GM23248 (cell line): ENCODE measurements at regions not wholly inside any gene's neighbourhood (a gene's known extent, or its start where the extent isn't known, plus 50 kb on each side); places are given as distances from the start of the nearest gene placed in this dataset.

Experiments
- EZH2 ChIP-seq: fragments of 200-600 bp; sonication (generic); IDR thresholded peaks from 2 replicates; pipeline ENCODE4 v1.6.1; 2018; ENCODE audit warnings: antibody characterized with exemption, mild to moderate bottlenecking; ENCODE audit not compliant: insufficient read depth, poor library complexity, severe bottlenecking
- EZH2phosphoT487 ChIP-seq: fragments of 200-600 bp; sonication (generic); IDR thresholded peaks from 2 replicates; pipeline ENCODE4 v1.6.1; 2018; ENCODE audit warnings: antibody characterized with exemption, moderate library complexity, mild to moderate bottlenecking, low read depth; ENCODE audit not compliant: insufficient read depth

DNA sequence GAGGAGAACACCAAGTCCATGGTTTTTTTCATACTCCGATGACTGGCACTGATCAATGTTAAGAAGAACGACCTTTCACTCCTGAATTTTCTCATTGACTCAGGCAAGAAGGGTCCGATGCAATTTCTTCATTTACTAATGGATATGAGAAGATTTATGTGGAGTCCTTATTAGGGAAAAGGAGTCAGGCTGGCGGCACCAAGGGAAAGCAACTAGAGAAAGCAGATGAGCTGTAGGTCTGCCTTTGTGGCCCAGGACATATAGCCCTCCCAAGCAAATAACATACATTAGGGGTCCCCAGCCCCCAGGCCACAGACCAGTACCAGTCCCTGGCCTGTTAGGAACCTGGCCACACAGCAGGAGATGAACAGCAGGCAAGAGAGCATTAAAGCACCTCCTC is 206.8 kb downstream of the KBTBD8 start:
- TF ChIP-seq EZH2 (no peak), EZH2phosphoT487 (no peak)
